Activated CD4-positive, CD25-positive, alpha-beta regulatory T cell treated with anti-CD3 and anti-CD28 coated beads, Interleukin-2, amount 50 U/mL, for 16 hours (primary cell): ENCODE measurements at regions not wholly inside any gene's neighbourhood (a gene's known extent, or its start where the extent isn't known, plus 50 kb on each side); places are given as distances from the start of the nearest gene placed in this dataset.
"Not testable (repeated sequence)": the region's sequence is repeated elsewhere in the genome, so short reads cannot be mapped to it uniquely, and the experiment has no call there.

Source experiments
- DNase-seq: peaks from one replicate; pipeline ENCODE4 v3.0.0-alpha.2; 2020; ENCODE audit warnings: low read depth, low spot score

DNA sequence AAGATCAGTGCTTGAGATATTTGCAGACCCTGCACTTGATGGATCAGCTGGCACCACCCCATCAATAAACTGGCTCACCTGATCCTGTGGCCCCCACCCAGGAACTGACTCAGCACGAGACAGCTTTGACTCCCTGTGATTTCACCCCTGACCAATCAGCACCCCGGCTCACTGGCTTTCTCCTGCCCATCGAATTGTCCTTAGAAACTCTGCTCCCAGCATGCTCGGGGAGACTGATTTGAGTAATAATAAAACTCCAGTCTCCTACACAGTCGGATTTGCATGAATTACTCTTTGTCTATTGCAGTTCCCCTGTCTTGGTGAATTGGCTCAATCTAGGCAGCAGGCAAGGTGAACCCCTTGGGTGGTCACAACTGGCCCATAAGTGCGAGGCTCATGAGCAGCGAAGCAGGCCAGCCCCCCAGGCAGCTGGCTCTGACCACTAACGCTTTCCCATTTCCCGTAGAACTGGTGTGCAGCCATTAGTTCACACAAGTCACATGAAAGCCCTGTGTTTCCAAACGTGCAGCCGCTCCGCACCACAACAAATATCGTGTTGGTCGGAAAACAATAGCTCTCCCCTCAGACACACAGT lies 79.6 kb downstream of the RSPH3 start:
- no peak for DNase-seq

DNA sequence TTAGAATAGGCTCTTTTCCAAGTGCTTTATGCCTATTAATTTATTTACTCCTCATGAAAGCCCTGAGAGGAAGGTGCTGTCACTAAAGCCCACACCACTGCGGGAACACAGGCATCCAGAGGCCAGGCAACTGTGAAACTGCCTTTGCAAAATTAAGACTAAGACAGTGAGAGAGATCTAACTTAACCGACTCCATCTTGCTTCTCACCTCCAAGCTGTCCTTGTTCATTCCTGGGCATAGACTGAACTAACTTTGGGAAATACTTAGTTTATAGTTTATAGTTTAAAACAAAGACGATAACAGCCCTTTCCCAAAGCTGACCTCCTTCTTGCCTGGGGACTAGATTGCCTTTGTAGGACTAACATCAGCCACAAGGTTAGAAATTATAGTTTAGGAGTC lies 80.1 kb downstream of the RSPH3 start:
- DNase-seq, result no peak

DNA sequence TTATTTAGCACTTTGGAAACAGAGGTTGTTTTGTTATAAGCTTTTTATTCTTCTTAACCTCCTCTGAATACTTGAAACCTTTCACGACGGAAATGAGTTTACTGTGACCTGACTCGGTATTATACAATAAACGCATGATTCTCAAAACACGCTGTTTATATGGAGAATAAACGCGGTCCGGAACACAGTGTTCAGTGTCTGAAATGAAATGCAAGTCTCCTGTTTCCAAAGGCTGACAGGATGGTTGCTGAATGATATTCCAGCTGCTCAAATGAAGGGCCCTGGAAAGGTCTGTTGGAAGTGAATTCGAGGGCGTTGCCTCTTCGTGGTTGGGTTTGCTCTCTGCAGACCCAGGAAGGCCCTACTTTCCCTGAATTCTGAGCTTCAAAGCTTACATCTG lies 83.4 kb downstream of the RSPH3 start:
- DNase-seq, result no peak

DNA sequence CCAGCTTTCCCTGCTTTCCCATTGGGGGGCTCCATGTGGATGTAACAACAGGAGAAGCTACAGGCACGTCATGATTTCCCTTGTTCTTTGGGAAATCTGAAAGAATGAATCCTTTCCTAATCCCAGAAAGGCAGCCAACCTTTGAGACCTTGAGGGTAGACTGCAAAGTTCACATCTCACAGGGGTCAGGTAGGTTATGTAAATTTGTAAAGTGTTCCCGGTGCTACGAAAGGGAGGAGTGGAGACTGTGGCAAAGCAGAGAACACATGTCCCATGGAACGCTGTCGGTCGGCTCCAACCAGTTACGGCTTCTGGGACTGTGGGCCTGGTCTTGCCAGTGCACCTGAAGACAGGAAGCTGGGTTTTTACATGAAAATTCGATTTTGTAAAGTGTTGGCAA lies 85.1 kb downstream of the RSPH3 start:
- no peak for DNase-seq

DNA sequence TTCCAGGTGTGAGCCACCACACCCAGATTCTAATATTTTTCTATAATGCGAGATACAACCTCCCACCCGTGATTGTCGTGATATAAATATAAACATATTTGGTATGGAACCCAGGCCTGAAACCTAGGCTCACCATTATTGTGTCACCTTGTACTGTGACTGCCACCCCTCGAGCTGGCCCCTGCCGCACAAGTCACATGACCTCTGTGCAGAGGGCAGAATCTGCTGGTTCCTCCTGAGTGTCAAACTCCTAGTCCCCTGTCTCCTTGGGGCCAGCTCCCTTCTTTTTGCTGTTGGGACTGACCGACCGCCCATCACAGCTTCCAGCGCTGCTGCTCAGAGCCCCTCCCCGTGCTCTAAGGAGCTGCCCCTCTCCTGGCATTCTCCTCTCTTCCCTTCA lies 86.4 kb downstream of the RSPH3 start:
- no peak for DNase-seq

GRCh38 chr6:158912655-158913054 lies 87.3 kb downstream of the RSPH3 start:
- DNase-seq, result no peak

- DNase-seq, result no peak
Measured at GRCh38 chr6:158911746-158912480, 88.1 kb downstream of the RSPH3 start.

DNA sequence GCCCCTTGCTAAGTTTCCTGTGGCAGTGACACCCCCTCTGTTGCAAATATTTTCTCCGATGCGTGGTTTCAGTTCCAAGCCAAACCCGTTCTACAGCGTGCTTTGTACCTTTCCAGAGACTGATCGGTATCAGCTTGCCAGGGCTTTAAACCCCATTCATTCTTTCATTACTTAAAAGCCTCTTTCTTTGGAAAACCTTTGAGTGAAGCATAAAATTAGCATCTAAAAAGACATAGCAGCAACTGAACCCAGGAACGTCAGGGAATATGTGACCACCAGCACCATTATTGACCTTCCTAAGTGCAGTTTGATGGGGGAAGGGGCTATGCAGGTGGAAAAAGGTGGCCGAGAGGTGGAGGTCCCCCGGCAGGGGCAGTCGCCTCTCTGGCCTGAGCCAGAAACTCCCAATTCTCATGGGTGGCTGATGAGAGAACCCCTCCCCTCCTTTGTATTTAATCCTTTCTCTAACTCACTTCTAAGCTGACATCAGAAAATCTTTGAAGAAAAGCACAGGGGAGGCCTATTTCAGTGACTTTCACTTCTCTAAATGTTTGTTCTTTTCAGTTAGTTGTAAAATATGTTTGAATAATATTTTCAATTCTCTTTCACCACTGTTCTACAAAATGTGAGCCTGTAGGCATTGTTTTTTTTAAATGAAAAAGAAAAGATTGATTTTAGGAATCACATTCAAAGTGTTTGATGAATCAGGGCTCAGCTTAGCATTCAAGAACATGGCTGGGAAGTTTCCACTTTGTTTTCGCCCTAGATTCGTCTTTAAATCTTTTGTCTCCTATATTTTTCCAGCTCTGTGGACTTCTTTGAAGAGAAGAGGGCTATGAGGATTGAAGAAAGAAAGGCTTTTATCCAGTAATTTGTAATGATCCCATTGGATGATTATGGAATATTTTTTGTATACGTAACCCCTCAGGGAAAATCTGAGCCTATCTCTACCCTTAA lies 89.2 kb downstream of the RSPH3 start:
- no peak for DNase-seq

GRCh38 chr6:158909938-158910337 lies 90.1 kb downstream of the RSPH3 start:
- DNase-seq, result no peak

DNA sequence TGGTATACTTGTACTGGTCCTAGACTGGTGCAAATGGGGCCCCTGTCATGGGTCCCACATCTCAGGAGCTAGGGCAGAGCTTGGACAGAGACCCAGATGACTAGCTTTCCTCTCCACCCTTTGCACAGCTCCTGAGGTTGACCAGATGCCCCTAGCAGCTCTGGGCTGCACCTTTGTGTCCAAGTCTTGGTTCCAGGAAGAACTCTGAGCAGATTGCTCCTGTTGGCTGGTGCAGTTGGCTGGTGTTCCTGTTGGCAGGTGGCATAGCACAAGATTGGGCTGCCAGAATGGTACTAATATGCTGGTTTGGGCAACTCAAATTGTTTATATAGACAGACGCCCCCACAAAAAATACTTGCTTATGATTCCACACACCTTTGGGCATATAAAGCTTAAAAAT lies 89.4 kb upstream of the EZR start:
- DNase-seq, result no peak

- no peak for DNase-seq
Measured at GRCh38 chr6:158907931-158908330, 88.8 kb upstream of the EZR start.

DNA sequence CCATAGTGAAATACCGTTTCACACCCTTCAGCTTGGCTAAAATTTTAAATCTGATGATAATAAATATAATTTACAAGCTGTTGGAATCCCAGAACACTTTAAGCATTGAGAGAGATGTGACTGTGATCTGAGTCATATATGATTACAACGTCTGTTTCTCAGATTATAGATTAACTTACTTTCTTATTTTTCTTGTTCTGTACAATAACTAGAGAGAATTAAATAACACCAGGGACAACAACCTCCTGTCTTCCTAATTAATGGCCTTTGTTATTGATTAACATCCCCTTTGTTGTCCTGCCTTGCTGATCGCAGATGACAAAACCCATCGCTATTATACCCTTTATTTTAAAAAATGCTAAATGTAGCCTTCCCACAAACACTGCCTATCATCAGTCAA lies 87.8 kb upstream of the EZR start:
- DNase-seq, result no peak

DNA sequence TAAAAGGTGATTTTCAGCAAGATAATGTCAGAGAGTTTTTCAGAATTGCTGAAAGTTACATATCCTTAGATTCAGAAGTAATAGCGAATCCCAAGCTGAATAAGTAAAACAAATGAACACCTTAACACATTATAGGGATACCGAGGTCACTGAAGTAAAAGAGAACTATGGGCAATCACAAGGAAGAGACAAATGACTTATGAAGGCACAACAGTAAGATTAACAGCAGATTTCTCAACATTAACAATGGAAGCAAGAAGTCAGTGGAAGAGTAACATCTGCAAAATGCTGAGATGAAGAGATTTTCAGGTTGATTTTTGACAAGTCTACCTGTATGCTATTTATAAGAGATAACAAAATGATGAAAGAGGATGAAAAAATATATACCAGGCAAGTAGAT lies 86.1 kb upstream of the EZR start:
- DNase-seq, result no peak

GRCh38 chr6:158903801-158904200 lies 84.6 kb upstream of the EZR start:
- no peak for DNase-seq

DNA sequence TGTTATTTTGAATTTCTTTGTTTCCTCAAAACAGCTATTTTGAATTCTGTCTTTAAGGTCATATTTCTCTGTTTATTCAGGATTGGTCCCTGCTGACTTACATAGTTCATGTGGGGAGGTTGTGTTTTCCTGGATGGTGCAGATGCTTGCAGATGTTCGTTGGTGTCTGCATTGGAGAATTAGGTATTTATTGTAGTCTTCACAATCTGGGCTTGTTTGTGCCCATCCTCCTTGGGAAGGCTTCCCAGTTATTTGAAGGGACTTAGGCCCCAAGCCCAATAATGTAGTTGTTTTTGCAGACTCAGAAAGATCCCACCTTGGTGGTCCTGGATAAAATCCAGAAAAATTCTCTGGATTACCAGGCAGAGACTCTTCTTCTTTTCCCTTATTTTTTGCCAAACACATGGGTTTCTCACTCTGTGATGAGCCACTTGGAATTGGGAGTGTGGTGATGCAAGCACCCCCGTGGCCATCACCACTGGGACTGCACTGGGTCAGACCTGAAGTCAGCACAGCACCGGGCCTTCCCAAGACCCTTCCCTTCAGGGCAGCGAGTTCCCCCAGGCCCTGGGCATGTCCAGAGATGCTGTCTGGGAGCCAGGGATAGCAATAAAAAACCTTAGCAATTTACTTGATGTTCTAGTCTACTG lies 81.6 kb upstream of the EZR start:
- no peak for DNase-seq

- DNase-seq, result no peak
Measured at GRCh38 chr6:158897236-158897635, 78.1 kb upstream of the EZR start.

DNA sequence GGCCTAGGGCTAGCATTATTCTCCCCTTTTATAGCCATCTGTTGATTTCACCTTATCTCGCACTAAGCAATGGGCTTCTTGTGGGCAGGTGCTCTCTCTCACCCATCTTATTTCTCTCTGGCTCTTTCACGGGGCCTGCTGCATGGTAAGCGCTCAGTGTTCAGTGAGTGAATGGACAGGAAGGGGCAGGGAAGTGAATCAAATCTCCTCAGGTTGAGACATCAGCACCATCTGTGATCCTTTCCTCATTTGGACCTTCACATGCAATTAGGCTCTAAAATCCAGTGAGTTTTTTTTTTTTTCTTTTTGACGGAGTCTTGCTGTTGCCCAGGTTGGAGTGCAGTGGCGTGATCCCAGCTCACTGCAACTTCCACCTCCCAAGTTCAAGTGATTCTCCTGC lies 76.5 kb upstream of the EZR start:
- no peak for DNase-seq

GRCh38 chr6:158894193-158894592 lies 75.0 kb upstream of the EZR start:
- no peak for DNase-seq

- no peak for DNase-seq
Measured at GRCh38 chr6:158892266-158892665, 73.1 kb upstream of the EZR start.

- not testable (repeated sequence) for DNase-seq
Measured at GRCh38 chr6:158891560-158891959, 72.4 kb upstream of the EZR start.

DNA sequence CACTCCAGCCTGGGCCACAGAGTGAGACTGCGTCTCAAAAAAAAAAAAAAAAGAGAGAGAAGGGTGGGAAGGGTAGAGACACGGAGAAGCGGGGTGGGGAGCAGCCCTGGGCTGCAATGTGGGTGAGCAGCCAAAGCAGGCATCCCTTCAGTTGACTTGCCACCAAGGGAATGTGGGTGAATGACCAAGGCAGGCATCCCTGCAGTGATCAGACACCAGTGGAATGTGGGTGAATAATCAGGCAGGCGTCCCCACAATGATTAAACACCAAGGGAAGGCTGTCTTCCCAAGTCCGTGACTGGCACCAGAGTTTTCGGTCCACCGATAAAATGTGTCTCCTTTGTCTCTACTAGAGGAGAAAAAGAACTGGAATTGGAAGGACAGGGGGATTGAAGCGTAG lies 69.0 kb upstream of the EZR start:
- DNase-seq, result not testable (repeated sequence)

DNA sequence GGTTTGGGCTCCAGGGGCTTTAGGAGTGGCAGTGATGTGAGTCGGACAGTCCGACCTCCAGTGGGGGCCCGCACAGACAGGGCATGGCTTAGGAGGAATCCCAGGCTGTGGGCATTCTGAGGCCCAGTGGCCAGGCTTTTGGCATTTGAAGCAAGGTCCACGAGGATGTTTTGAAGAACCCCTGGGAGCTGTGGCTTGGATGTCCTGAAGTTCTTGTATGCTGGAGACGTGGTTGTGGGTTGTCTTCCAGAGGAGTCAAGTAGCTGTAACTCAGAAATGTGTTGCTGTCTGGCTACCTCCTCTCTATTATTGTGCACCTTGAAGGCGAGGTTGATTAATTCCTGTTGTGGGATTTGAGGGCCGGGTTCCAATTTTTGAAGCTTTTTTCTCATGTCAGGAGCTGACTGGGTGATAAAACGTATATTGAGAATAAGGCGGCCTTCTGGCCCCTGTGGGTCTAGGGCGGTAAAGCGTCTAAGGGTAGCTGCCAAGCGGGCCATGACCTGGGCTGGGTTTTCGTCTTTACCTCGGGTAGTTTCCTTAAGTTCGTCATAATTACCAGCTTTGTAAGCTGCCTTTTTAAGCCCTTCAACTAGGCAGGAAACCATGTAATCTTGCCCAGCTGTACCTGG lies 67.3 kb upstream of the EZR start:
- not testable (repeated sequence) for DNase-seq
